ENCODE measurements at regions not wholly inside any gene's neighbourhood (a gene's known extent, or its start where the extent isn't known, plus 50 kb on each side); places are given as distances from the start of the nearest gene placed in this dataset.

GRCh38 chr1:187143783-187144182, 315.0 kb downstream of the PLA2G4A start:
- H3K9me3 ChIP-seq (ENCODE audit: control insufficient read depth, low read length): no peaks in the 10 kb centered on the region
- H3K27me3 ChIP-seq (ENCODE audit: control insufficient read depth, insufficient read depth, low read length, poor library complexity, severe bottlenecking): no peaks in the 10 kb centered on the region
- no peaks in the 10 kb centered on the region for H3K36me3 ChIP-seq (ENCODE audit: control insufficient read depth, insufficient read depth, low read length)
- no peak overlapping the region for H3K27ac ChIP-seq (ENCODE audit: insufficient read depth, low read depth, low read length, poor library complexity, severe bottlenecking)
- H3K4me3 ChIP-seq (ENCODE audit: insufficient read depth, low read depth, low read length): no peak overlapping the region
- no peaks in the 10 kb centered on the region for H3K4me1 ChIP-seq (ENCODE audit: control insufficient read depth, insufficient read depth, low read length)

GRCh38 chr1:187146388-187146787, 317.6 kb downstream of the PLA2G4A start:
- Histone ChIP-seq H3K4me3 (ENCODE audit: insufficient read depth, low read depth, low read length) (no peak overlapping the region), H3K27ac (ENCODE audit: insufficient read depth, low read depth, low read length, poor library complexity, severe bottlenecking) (no peak overlapping the region), H3K36me3 (ENCODE audit: control insufficient read depth, insufficient read depth, low read length) (no peaks in the 10 kb centered on the region), H3K4me1 (ENCODE audit: control insufficient read depth, insufficient read depth, low read length) (no peaks in the 10 kb centered on the region), H3K27me3 (ENCODE audit: control insufficient read depth, insufficient read depth, low read length, poor library complexity, severe bottlenecking) (no peaks in the 10 kb centered on the region), H3K9me3 (ENCODE audit: control insufficient read depth, low read length) (no peaks in the 10 kb centered on the region)
- 67% methylated on average over 1 of the region's 1 CpG; no CpG with 5 or more reads in 1 of the 2 experiments for WGBS, 2 experiments

GRCh38 chr1:187151555-187151954, 322.8 kb downstream of the PLA2G4A start:
- no peaks in the 10 kb centered on the region for H3K4me1 ChIP-seq (ENCODE audit: control insufficient read depth, insufficient read depth, low read length)
- H3K9me3 ChIP-seq (ENCODE audit: control insufficient read depth, low read length): no peaks in the 10 kb centered on the region
- no peaks in the 10 kb centered on the region for H3K27me3 ChIP-seq (ENCODE audit: control insufficient read depth, insufficient read depth, low read length, poor library complexity, severe bottlenecking)
- H3K27ac ChIP-seq (ENCODE audit: insufficient read depth, low read depth, low read length, poor library complexity, severe bottlenecking): no peak overlapping the region
- H3K4me3 ChIP-seq (ENCODE audit: insufficient read depth, low read depth, low read length): no peak overlapping the region
- H3K36me3 ChIP-seq (ENCODE audit: control insufficient read depth, insufficient read depth, low read length): no peaks in the 10 kb centered on the region

GRCh38 chr1:187153047-187153446, 324.3 kb downstream of the PLA2G4A start:
- no peaks in the 10 kb centered on the region for H3K27me3 ChIP-seq (ENCODE audit: control insufficient read depth, insufficient read depth, low read length, poor library complexity, severe bottlenecking)
- H3K36me3 ChIP-seq (ENCODE audit: control insufficient read depth, insufficient read depth, low read length): no peaks in the 10 kb centered on the region
- no peak overlapping the region for H3K4me3 ChIP-seq (ENCODE audit: insufficient read depth, low read depth, low read length)
- WGBS, 2 experiments: 40 to 44% methylated on average over 1 of the region's 1 CpG
- no peaks in the 10 kb centered on the region for H3K4me1 ChIP-seq (ENCODE audit: control insufficient read depth, insufficient read depth, low read length)
- H3K27ac ChIP-seq (ENCODE audit: insufficient read depth, low read depth, low read length, poor library complexity, severe bottlenecking): no peak overlapping the region
- no peaks in the 10 kb centered on the region for H3K9me3 ChIP-seq (ENCODE audit: control insufficient read depth, low read length)

GRCh38 chr1:187157115-187157514, 328.4 kb downstream of the PLA2G4A start:
- H3K9me3 ChIP-seq (ENCODE audit: control insufficient read depth, low read length): no peaks in the 10 kb centered on the region
- H3K27me3 ChIP-seq (ENCODE audit: control insufficient read depth, insufficient read depth, low read length, poor library complexity, severe bottlenecking): no peaks in the 10 kb centered on the region
- no peak overlapping the region for H3K27ac ChIP-seq (ENCODE audit: insufficient read depth, low read depth, low read length, poor library complexity, severe bottlenecking)
- 94 to 95% methylated on average over 1 of the region's 1 CpG for WGBS, 2 experiments
- no peaks in the 10 kb centered on the region for H3K4me1 ChIP-seq (ENCODE audit: control insufficient read depth, insufficient read depth, low read length)
- H3K36me3 ChIP-seq (ENCODE audit: control insufficient read depth, insufficient read depth, low read length): no peaks in the 10 kb centered on the region
- H3K4me3 ChIP-seq (ENCODE audit: insufficient read depth, low read depth, low read length): no peak overlapping the region

- WGBS, 2 experiments: 66 to 75% methylated on average over 2 of the region's 2 CpGs
- no peaks in the 10 kb centered on the region for H3K27me3 ChIP-seq (ENCODE audit: control insufficient read depth, insufficient read depth, low read length, poor library complexity, severe bottlenecking)
- H3K4me3 ChIP-seq (ENCODE audit: insufficient read depth, low read depth, low read length): no peak overlapping the region
- no peak overlapping the region for H3K27ac ChIP-seq (ENCODE audit: insufficient read depth, low read depth, low read length, poor library complexity, severe bottlenecking)
- H3K4me1 ChIP-seq (ENCODE audit: control insufficient read depth, insufficient read depth, low read length): no peaks in the 10 kb centered on the region
- H3K9me3 ChIP-seq (ENCODE audit: control insufficient read depth, low read length): no peaks in the 10 kb centered on the region
- H3K36me3 ChIP-seq (ENCODE audit: control insufficient read depth, insufficient read depth, low read length): no peaks in the 10 kb centered on the region
These were observed 328.8 kb downstream of the PLA2G4A start for GRCh38 chr1:187157552-187157951.

- Histone ChIP-seq H3K4me1 (ENCODE audit: control insufficient read depth, insufficient read depth, low read length) (no peaks in the 10 kb centered on the region), H3K36me3 (ENCODE audit: control insufficient read depth, insufficient read depth, low read length) (no peaks in the 10 kb centered on the region), H3K4me3 (ENCODE audit: insufficient read depth, low read depth, low read length) (no peak overlapping the region), H3K27ac (ENCODE audit: insufficient read depth, low read depth, low read length, poor library complexity, severe bottlenecking) (no peak overlapping the region), H3K9me3 (ENCODE audit: control insufficient read depth, low read length) (no peaks in the 10 kb centered on the region), H3K27me3 (ENCODE audit: control insufficient read depth, insufficient read depth, low read length, poor library complexity, severe bottlenecking) (no peaks in the 10 kb centered on the region)
These were observed 338.8 kb downstream of the PLA2G4A start for GRCh38 chr1:187167555-187167954.

- Histone ChIP-seq H3K27me3 (ENCODE audit: control insufficient read depth, insufficient read depth, low read length, poor library complexity, severe bottlenecking) (no peaks in the 10 kb centered on the region), H3K27ac (ENCODE audit: insufficient read depth, low read depth, low read length, poor library complexity, severe bottlenecking) (no peak overlapping the region), H3K4me3 (ENCODE audit: insufficient read depth, low read depth, low read length) (no peak overlapping the region), H3K36me3 (ENCODE audit: control insufficient read depth, insufficient read depth, low read length) (no peaks in the 10 kb centered on the region), H3K4me1 (ENCODE audit: control insufficient read depth, insufficient read depth, low read length) (no peaks in the 10 kb centered on the region), H3K9me3 (ENCODE audit: control insufficient read depth, low read length) (no peaks in the 10 kb centered on the region)
- WGBS, 2 experiments: 50 to 81% methylated on average over 1 to 2 of the region's 2 CpGs
These were observed 339.5 kb downstream of the PLA2G4A start for GRCh38 chr1:187168297-187168696.

- H3K4me1 ChIP-seq (ENCODE audit: control insufficient read depth, insufficient read depth, low read length): no peaks in the 10 kb centered on the region
- no peaks in the 10 kb centered on the region for H3K36me3 ChIP-seq (ENCODE audit: control insufficient read depth, insufficient read depth, low read length)
- H3K4me3 ChIP-seq (ENCODE audit: insufficient read depth, low read depth, low read length): no peak overlapping the region
- H3K27me3 ChIP-seq (ENCODE audit: control insufficient read depth, insufficient read depth, low read length, poor library complexity, severe bottlenecking): no peaks in the 10 kb centered on the region
- no peak overlapping the region for H3K27ac ChIP-seq (ENCODE audit: insufficient read depth, low read depth, low read length, poor library complexity, severe bottlenecking)
- H3K9me3 ChIP-seq (ENCODE audit: control insufficient read depth, low read length): no peaks in the 10 kb centered on the region
- 89 to 100% methylated on average over 2 of the region's 2 CpGs for WGBS, 2 experiments
These were observed 356.6 kb downstream of the PLA2G4A start for GRCh38 chr1:187185389-187185788.

- Histone ChIP-seq H3K27me3 (ENCODE audit: control insufficient read depth, insufficient read depth, low read length, poor library complexity, severe bottlenecking) (no peaks in the 10 kb centered on the region), H3K27ac (ENCODE audit: insufficient read depth, low read depth, low read length, poor library complexity, severe bottlenecking) (no peak overlapping the region), H3K4me1 (ENCODE audit: control insufficient read depth, insufficient read depth, low read length) (no peaks in the 10 kb centered on the region), H3K4me3 (ENCODE audit: insufficient read depth, low read depth, low read length) (no peak overlapping the region), H3K9me3 (ENCODE audit: control insufficient read depth, low read length) (no peaks in the 10 kb centered on the region), H3K36me3 (ENCODE audit: control insufficient read depth, insufficient read depth, low read length) (no peaks in the 10 kb centered on the region)
These were observed 368.9 kb downstream of the PLA2G4A start for GRCh38 chr1:187197685-187198084.

GRCh38 chr1:187203257-187203656, 374.5 kb downstream of the PLA2G4A start:
- no peaks in the 10 kb centered on the region for H3K27me3 ChIP-seq (ENCODE audit: control insufficient read depth, insufficient read depth, low read length, poor library complexity, severe bottlenecking)
- H3K4me1 ChIP-seq (ENCODE audit: control insufficient read depth, insufficient read depth, low read length): no peaks in the 10 kb centered on the region
- H3K9me3 ChIP-seq (ENCODE audit: control insufficient read depth, low read length): no peaks in the 10 kb centered on the region
- H3K36me3 ChIP-seq (ENCODE audit: control insufficient read depth, insufficient read depth, low read length): no peaks in the 10 kb centered on the region
- no peak overlapping the region for H3K4me3 ChIP-seq (ENCODE audit: insufficient read depth, low read depth, low read length)
- WGBS, 2 experiments: 95% methylated on average over 5 of the region's 5 CpGs
- H3K27ac ChIP-seq (ENCODE audit: insufficient read depth, low read depth, low read length, poor library complexity, severe bottlenecking): no peak overlapping the region
